PC-9 (cell line): ENCODE measurements at regions not wholly inside any gene's neighbourhood (a gene's known extent, or its start where the extent isn't known, plus 50 kb on each side); places are given as distances from the start of the nearest gene placed in this dataset.

Experiments
- BruUV-seq: library from RNA; stranded (reverse); fragments of 400-500 nt; replicated peaks from 2 replicates; lab custom pipeline; 2021; lab: Mats Ljungman, UMichigan
- CTCF ChIA-PET: fragments of 300-600 bp; sonication (Branson Sonifier 250); formaldehyde crosslinking; loops from one replicate; lab custom pipeline; 2022; ENCODE audit warnings: antibody characterized with exemption; lab: Charles Lee
- POLR2A ChIA-PET: fragments of 300-600 bp; sonication (Branson Sonifier 250); formaldehyde crosslinking; loops from one replicate; lab custom pipeline; 2022; ENCODE audit warnings: antibody characterized with exemption; ENCODE audit not compliant: unreplicated experiment; lab: Charles Lee
- DNase-seq, 2 experiments: peaks; one replicate each; pipeline versions ENCODE4 v3.0.0 to v3.0.0-alpha.2; 2015 to 2022; ENCODE audit warnings: mixed read lengths in 1 of 2
- H2AFZ ChIP-seq: fragments of 200-600 bp; sonication (generic); 2 replicates; pipeline ENCODE4 v1.8.1; 2017; ENCODE audit warnings: antibody characterized with exemption
- H3F3A ChIP-seq: fragments of 200-600 bp; sonication (generic); 2 replicates; pipeline ENCODE4 v1.8.1; 2017; ENCODE audit warnings: antibody characterized with exemption, mild to moderate bottlenecking, low read depth; ENCODE audit not compliant: insufficient read depth
- H3K27ac ChIP-seq: fragments of 200-600 bp; sonication (generic); 2 replicates; pipeline ENCODE4 v1.6.1; 2016; ENCODE audit warnings: mixed run types
- H3K27me3 ChIP-seq: fragments of 200-600 bp; sonication (generic); 2 replicates; pipeline ENCODE4 v1.6.1; 2016; ENCODE audit warnings: low read depth, mixed run types; ENCODE audit not compliant: insufficient read depth
- H3K36me3 ChIP-seq: fragments of 200-600 bp; sonication (generic); 2 replicates; pipeline ENCODE4 v1.6.1; 2016; ENCODE audit warnings: low read depth, mixed run types
- H3K4me1 ChIP-seq: fragments of 200-600 bp; sonication (generic); replicated peaks from 2 replicates; pipeline ENCODE4 v1.6.1; 2016; ENCODE audit warnings: mixed run types; ENCODE audit not compliant: insufficient read depth
- H3K4me2 ChIP-seq: fragments of 200-600 bp; sonication (generic); 2 replicates; pipeline ENCODE4 v1.6.1; 2017; ENCODE audit warnings: mixed run types
- H3K4me3 ChIP-seq: fragments of 200-600 bp; sonication (generic); 2 replicates; pipeline ENCODE4 v1.6.1; 2016; ENCODE audit warnings: mixed run types
- H3K79me2 ChIP-seq: fragments of 200-600 bp; sonication (generic); 2 replicates; pipeline ENCODE4 v1.6.1; 2017; ENCODE audit warnings: low read depth, mixed run types
- H3K9me2 ChIP-seq: fragments of 200-600 bp; sonication (generic); 2 replicates; pipeline ENCODE4 v1.8.1; 2017; ENCODE audit warnings: mild to moderate bottlenecking; ENCODE audit not compliant: insufficient read depth
- H3K9me3 ChIP-seq: fragments of 200-600 bp; sonication (generic); 2 replicates; pipeline ENCODE4 v1.8.1; 2016; ENCODE audit warnings: low read depth; ENCODE audit not compliant: insufficient read depth
- H4K20me1 ChIP-seq: fragments of 200-600 bp; sonication (generic); 2 replicates; pipeline ENCODE4 v1.8.1; 2017; ENCODE audit not compliant: insufficient read depth
- EZH2 ChIP-seq: fragments of 200-600 bp; sonication (generic); IDR thresholded peaks from 2 replicates; pipeline ENCODE4 v1.8.0; 2017; ENCODE audit warnings: antibody characterized with exemption, low read depth
- intact Hi-C: fragments of 100-400 bp; cut with micrococcal nuclease; formaldehyde crosslinking; loops from one replicate; pipeline ENCODE4 v1.10.0; 2022; ENCODE audit not compliant: unreplicated experiment
- TF ChIP-seq, protein P1 (sequence below): fragments of 200-600 bp; sonication (generic); conservative IDR thresholded peaks from 2 replicates; pipeline ENCODE4 v1.6.1; 2017; ENCODE audit warnings: mixed run types, antibody characterized with exemption, mild to moderate bottlenecking, moderate library complexity

DNA sequence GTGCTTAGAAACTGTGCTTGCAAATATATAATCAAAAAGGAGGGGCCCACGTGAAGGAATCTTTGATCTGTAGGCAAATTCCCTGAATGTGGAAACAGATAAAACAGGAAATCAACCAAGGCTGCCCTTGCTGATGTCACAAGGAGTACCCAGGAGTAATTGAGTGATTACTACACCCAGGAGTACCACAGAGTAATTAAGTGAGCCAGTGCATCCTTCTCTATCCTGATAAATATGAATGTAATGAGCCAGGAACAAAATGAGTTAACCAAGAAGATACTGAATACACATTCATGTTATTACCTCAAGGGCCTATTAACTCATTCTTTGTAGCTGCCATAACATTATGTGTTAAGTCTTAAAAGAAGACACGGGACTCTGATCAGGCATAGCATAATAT is 87.3 kb upstream of the POU1F1 start:
- no TSS peak for BruUV-seq
- no peaks in the 10 kb centered on the region for H3K27me3 ChIP-seq
- no peaks in the 10 kb centered on the region for H3F3A ChIP-seq
- H3K9me2 ChIP-seq = no peaks in the 10 kb centered on the region
- H2AFZ ChIP-seq = no peak overlapping the region
- peaks cover 14% of the 10 kb centered on the region for H3K4me1 ChIP-seq
- intact Hi-C loops = loop anchor here (10.0 kb wide), 1 partner anchor 71 kb away; no protein-coding TSS in a partner anchor
- H3K36me3 ChIP-seq = no peaks in the 10 kb centered on the region
- H3K27ac ChIP-seq = no peak overlapping the region
- no peaks in the 10 kb centered on the region for H3K9me3 ChIP-seq
- no peaks in the 10 kb centered on the region for H4K20me1 ChIP-seq
- no peak for DNase-seq
- no peak overlapping the region for H3K4me2 ChIP-seq
- H3K79me2 ChIP-seq = no peaks in the 10 kb centered on the region
- no peak overlapping the region for H3K4me3 ChIP-seq
- no peak for TF ChIP-seq EZH2
- TF ChIP-seq, protein P1, sequence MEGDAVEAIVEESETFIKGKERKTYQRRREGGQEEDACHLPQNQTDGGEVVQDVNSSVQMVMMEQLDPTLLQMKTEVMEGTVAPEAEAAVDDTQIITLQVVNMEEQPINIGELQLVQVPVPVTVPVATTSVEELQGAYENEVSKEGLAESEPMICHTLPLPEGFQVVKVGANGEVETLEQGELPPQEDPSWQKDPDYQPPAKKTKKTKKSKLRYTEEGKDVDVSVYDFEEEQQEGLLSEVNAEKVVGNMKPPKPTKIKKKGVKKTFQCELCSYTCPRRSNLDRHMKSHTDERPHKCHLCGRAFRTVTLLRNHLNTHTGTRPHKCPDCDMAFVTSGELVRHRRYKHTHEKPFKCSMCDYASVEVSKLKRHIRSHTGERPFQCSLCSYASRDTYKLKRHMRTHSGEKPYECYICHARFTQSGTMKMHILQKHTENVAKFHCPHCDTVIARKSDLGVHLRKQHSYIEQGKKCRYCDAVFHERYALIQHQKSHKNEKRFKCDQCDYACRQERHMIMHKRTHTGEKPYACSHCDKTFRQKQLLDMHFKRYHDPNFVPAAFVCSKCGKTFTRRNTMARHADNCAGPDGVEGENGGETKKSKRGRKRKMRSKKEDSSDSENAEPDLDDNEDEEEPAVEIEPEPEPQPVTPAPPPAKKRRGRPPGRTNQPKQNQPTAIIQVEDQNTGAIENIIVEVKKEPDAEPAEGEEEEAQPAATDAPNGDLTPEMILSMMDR = no peak
- ChIA-PET POLR2A (interaction anchor here (0.7 kb wide), 1 partner anchor 28 kb away, joined by 3 read pairs; no protein-coding TSS in a partner anchor), CTCF (no interaction called here)

DNA sequence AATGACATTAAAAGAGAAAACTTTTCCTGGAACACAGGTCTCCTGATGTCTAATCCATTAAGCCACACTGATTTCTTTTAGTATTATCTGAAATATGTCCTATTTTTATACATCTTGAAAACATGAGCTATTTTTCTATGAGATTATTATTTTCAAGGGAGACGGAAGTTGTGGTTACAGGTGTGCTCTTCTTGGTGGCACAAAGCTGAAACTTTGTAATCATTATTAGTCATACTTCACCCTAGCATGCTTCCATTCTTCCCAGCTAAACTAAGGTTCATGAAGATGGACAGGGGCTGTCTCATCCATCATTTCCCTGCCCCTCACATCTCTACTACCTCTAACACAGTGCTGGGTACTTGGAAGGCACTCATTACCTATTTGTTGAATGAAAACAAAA is 85.6 kb upstream of the POU1F1 start:
- CTCF ChIA-PET = no interaction called here
- no peaks in the 10 kb centered on the region for H3K36me3 ChIP-seq
- no peaks in the 10 kb centered on the region for H4K20me1 ChIP-seq
- intact Hi-C loops = loop anchor here (10.0 kb wide), 1 partner anchor 73 kb away; no protein-coding TSS in a partner anchor
- H3K4me2 ChIP-seq = no peak overlapping the region
- H3K9me3 ChIP-seq = no peaks in the 10 kb centered on the region
- H3K27ac ChIP-seq = no peak overlapping the region
- no peak for TF ChIP-seq EZH2
- TF ChIP-seq, protein P1 = no peak
- H2AFZ ChIP-seq = no peak overlapping the region
- no peaks in the 10 kb centered on the region for H3F3A ChIP-seq
- POLR2A ChIA-PET = interaction anchor here (0.6 to 0.7 kb wide), 2 partner anchors 29 to 142 kb away, joined by 3 to 4 read pairs; no protein-coding TSS in a partner anchor
- H3K9me2 ChIP-seq = no peaks in the 10 kb centered on the region
- no peaks in the 10 kb centered on the region for H3K79me2 ChIP-seq
- no TSS peak for BruUV-seq
- no peak overlapping the region for H3K4me3 ChIP-seq
- no peaks in the 10 kb centered on the region for H3K27me3 ChIP-seq
- no peak for DNase-seq
- peaks cover 7% of the 10 kb centered on the region for H3K4me1 ChIP-seq

DNA sequence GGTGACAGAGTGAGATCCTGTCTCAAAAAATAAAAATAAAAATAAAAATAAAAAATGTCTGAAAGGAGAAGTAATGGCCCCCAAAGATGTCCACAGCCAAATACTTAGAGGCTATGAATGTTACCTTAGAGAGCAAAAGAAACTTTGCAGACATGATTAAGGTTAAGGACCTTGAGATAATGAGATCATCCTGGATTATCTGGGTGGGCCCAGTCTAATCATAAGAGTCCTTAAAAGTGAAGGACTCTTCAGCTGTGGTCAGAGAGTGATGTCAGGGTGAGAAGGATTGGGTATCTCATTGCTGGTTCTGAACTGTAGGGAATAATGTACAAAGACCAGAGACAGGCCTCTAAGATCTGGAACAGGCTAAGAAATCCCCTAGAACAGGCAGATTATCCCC is 84.9 kb upstream of the POU1F1 start:
- no peak for DNase-seq
- Histone ChIP-seq H3K4me1 (peaks cover 7% of the 10 kb centered on the region), H3K4me2 (no peak overlapping the region), H4K20me1 (no peaks in the 10 kb centered on the region), H2AFZ (no peak overlapping the region), H3K4me3 (no peak overlapping the region), H3K9me2 (no peaks in the 10 kb centered on the region), H3K79me2 (no peaks in the 10 kb centered on the region), H3K27ac (no peak overlapping the region), H3K27me3 (no peaks in the 10 kb centered on the region), H3K36me3 (no peaks in the 10 kb centered on the region), H3F3A (no peaks in the 10 kb centered on the region), H3K9me3 (no peaks in the 10 kb centered on the region)
- ChIA-PET POLR2A (no interaction called here), CTCF (no interaction called here)
- TF ChIP-seq, protein P1 = no peak
- no peak for TF ChIP-seq EZH2
- intact Hi-C loops = loop anchor here (10.0 kb wide), 1 partner anchor 74 kb away; no protein-coding TSS in a partner anchor
- BruUV-seq = no TSS peak
